ENCODE measurements at regions not wholly inside any gene's neighbourhood (a gene's known extent, or its start where the extent isn't known, plus 50 kb on each side); places are given as distances from the start of the nearest gene placed in this dataset.

DNA sequence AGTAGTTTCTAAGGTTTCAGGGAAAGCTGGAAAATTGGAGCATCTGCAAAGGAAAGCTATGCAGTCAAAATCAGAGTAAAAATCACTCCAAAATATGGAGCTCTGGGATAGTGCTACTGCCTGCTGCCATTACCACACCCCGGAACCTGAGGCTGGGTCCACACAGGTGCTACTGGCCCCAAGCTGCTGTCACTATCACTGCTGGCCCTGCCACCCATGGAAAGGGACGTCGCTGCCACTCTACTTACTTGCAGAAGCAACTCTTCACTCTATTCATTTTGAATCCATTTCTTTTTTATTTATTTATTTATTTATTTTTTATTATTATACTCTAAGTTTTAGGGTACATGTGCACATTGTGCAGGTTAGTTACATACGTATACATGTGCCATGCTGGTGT, 60.3 kb upstream of the RGS18 start:
- Histone ChIP-seq H3K4me3 (no peak overlapping the region), H3K27me3 (no peaks in the 10 kb centered on the region), H3K9me3 (no peaks in the 10 kb centered on the region), H3K4me1 (no peaks in the 10 kb centered on the region), H3K36me3 (no peaks in the 10 kb centered on the region), H3K27ac (no peak overlapping the region)
- intact Hi-C loops (cut with DNase I): no loop called here
- TF ChIP-seq, protein P1, sequence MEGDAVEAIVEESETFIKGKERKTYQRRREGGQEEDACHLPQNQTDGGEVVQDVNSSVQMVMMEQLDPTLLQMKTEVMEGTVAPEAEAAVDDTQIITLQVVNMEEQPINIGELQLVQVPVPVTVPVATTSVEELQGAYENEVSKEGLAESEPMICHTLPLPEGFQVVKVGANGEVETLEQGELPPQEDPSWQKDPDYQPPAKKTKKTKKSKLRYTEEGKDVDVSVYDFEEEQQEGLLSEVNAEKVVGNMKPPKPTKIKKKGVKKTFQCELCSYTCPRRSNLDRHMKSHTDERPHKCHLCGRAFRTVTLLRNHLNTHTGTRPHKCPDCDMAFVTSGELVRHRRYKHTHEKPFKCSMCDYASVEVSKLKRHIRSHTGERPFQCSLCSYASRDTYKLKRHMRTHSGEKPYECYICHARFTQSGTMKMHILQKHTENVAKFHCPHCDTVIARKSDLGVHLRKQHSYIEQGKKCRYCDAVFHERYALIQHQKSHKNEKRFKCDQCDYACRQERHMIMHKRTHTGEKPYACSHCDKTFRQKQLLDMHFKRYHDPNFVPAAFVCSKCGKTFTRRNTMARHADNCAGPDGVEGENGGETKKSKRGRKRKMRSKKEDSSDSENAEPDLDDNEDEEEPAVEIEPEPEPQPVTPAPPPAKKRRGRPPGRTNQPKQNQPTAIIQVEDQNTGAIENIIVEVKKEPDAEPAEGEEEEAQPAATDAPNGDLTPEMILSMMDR (IDR thresholded peaks at IDR 0.05): no peak
- TF ChIP-seq POLR2A (IDR thresholded peaks at IDR 0.05) (no peak), POLR2AphosphoS5 (IDR thresholded peaks at IDR 0.05; ENCODE audit: insufficient read depth in 1 of 2, low read depth in 1 of 2) (no peak)
- no peak for DNase-seq (ENCODE audit: extremely low spot score in 2 of 2)

GRCh38 chr1:192099328-192099727, 58.9 kb upstream of the RGS18 start:
- DNase-seq (ENCODE audit: extremely low spot score in 2 of 2): no peak
- Histone ChIP-seq H3K36me3 (no peaks in the 10 kb centered on the region), H3K27ac (no peak overlapping the region), H3K4me3 (no peak overlapping the region), H3K4me1 (no peaks in the 10 kb centered on the region), H3K9me3 (no peaks in the 10 kb centered on the region), H3K27me3 (no peaks in the 10 kb centered on the region)
- intact Hi-C loops (cut with DNase I): no loop called here
- TF ChIP-seq POLR2AphosphoS5 (IDR thresholded peaks at IDR 0.05; ENCODE audit: insufficient read depth in 1 of 2, low read depth in 1 of 2) (no peak), POLR2A (IDR thresholded peaks at IDR 0.05) (no peak)
- TF ChIP-seq, protein P1 (IDR thresholded peaks at IDR 0.05): no peak

DNA sequence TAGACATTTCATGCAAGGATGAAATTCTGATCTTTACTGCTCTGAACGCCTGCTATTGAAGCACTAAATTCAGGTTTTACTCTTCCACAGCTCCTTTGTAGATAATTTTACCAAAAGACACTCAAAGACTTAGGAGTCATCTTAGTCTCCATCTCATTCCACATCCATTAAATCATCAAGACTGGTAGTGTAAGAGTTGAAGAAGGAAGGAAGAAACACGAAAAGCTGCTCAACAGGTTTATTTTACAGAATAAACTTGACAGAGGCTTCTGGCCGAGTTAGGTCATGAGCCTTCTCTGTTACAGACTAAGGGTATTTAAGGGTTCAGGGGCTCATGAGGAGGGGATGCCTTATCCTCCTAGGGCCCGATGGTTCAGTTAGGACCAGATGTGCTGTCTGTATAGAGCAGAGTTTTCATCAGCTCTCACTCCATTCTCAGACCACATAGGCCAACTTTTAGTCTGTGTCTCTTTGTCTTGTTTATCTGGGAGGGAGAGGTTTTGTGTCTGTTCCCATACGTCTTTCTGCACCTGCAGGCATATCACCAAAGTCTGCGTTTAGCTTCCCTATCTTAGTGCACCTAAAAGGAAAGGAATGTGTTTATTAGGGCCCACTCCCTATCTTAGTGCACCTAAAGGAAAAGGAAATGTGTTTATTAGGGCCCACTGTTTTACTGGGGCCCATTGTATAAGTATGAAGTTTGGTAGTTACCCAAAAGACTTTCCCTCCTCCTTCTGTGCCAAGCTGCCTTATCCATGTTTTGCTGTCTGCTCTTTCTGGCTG, 57.4 kb upstream of the RGS18 start:
- intact Hi-C loops (cut with DNase I): no loop called here
- DNase-seq (ENCODE audit: extremely low spot score in 2 of 2): no peak

GRCh38 chr1:192104128-192104527, 54.1 kb upstream of the RGS18 start:
- TF ChIP-seq POLR2AphosphoS5 (IDR thresholded peaks at IDR 0.05; ENCODE audit: insufficient read depth in 1 of 2, low read depth in 1 of 2) (no peak), POLR2A (IDR thresholded peaks at IDR 0.05) (no peak)
- TF ChIP-seq, protein P1 (IDR thresholded peaks at IDR 0.05): no peak
- no peak for DNase-seq (ENCODE audit: extremely low spot score in 2 of 2)
- H3K27ac ChIP-seq: no peak overlapping the region
- no peak overlapping the region for H3K4me3 ChIP-seq
- no peaks in the 10 kb centered on the region for H3K4me1 ChIP-seq
- no peaks in the 10 kb centered on the region for H3K27me3 ChIP-seq
- no peaks in the 10 kb centered on the region for H3K9me3 ChIP-seq
- H3K36me3 ChIP-seq: no peaks in the 10 kb centered on the region
- intact Hi-C loops (cut with DNase I): no loop called here

More for the DNA sequence above, 57.4 kb upstream of the RGS18 start:
- H3K27me3 ChIP-seq: no peaks in the 10 kb centered on the region
- no peaks in the 10 kb centered on the region for H3K4me1 ChIP-seq
- no peaks in the 10 kb centered on the region for H3K9me3 ChIP-seq
- H3K36me3 ChIP-seq: no peaks in the 10 kb centered on the region
- H3K4me3 ChIP-seq: no peak overlapping the region
- no peak overlapping the region for H3K27ac ChIP-seq
- TF ChIP-seq, protein P1 (IDR thresholded peaks at IDR 0.05): no peak
- TF ChIP-seq POLR2A (IDR thresholded peaks at IDR 0.05): no peak
- no peak for TF ChIP-seq POLR2AphosphoS5 (IDR thresholded peaks at IDR 0.05; ENCODE audit: insufficient read depth in 1 of 2, low read depth in 1 of 2)

DNA sequence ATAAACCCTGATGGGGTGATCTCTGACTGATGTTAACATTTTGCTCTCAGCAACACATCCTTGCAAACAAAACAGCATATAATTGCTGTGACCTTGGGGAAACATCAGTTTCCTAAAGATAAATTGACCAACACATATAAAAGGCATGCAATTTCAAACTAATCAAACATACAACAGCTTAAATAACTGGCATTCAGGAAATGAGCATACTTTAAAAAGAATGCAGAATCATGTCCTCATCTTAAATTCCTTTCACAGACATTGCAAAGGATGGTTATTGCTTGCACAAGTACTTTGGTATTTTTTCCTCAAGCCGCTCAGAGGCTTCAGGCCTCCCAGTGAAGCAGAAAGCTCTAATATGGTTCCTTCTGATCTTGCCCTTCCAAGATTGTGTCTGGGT, 53.4 kb upstream of the RGS18 start:
- intact Hi-C loops (cut with DNase I): no loop called here
- no peak overlapping the region for H3K27ac ChIP-seq
- H3K36me3 ChIP-seq: no peaks in the 10 kb centered on the region
- H3K4me1 ChIP-seq: no peaks in the 10 kb centered on the region
- no peak for DNase-seq (ENCODE audit: extremely low spot score in 2 of 2)
- H3K4me3 ChIP-seq: no peak overlapping the region
- H3K27me3 ChIP-seq: no peaks in the 10 kb centered on the region
- TF ChIP-seq, protein P1 (IDR thresholded peaks at IDR 0.05): no peak
- TF ChIP-seq POLR2A (IDR thresholded peaks at IDR 0.05) (no peak), POLR2AphosphoS5 (IDR thresholded peaks at IDR 0.05; ENCODE audit: insufficient read depth in 1 of 2, low read depth in 1 of 2) (no peak)
- no peaks in the 10 kb centered on the region for H3K9me3 ChIP-seq

All from vagina (tissue), 2 donors.